Liver (tissue), 7 donors: ENCODE measurements at regions not wholly inside any gene's neighbourhood (a gene's known extent, or its start where the extent isn't known, plus 50 kb on each side); places are given as distances from the start of the nearest gene placed in this dataset.
"Not testable (repeated sequence)": the region's sequence is repeated elsewhere in the genome, so short reads cannot be mapped to it uniquely, and the experiment has no call there.

Experiments
- DNase-seq: peaks from one replicate; pipeline ENCODE4 v3.0.0-alpha.2; 2017; ENCODE audit warnings: low spot score
- H3K27ac ChIP-seq, 2 donors: one replicate each; pipeline ENCODE4 v1.7.0; 2013; ENCODE audit warnings: inconsistent platforms in 2 of 2, low read length in 2 of 2, control low read depth in 1 of 2, low read depth in 1 of 2, mild to moderate bottlenecking in 1 of 2
- H3K27me3 ChIP-seq, 4 donors: one replicate each; pipeline versions ENCODE4 v1.6.1 to v1.7.0; 2013; ENCODE audit warnings: low read length in 3 of 4, inconsistent platforms in 1 of 4, mild to moderate bottlenecking in 1 of 4, moderate library complexity in 1 of 4; ENCODE audit not compliant: control insufficient read depth in 4 of 4, insufficient read depth in 4 of 4
- H3K36me3 ChIP-seq, 4 donors: one replicate each; pipeline versions ENCODE4 v1.6.1 to v1.7.0; 2013; ENCODE audit warnings: low read length in 3 of 4, mild to moderate bottlenecking in 3 of 4, low read depth in 1 of 4, moderate library complexity in 1 of 4; ENCODE audit not compliant: control insufficient read depth in 4 of 4, insufficient read depth in 3 of 4
- H3K4me1 ChIP-seq, 4 donors: one replicate each; pipeline versions ENCODE4 v1.6.1 to v1.7.0; 2013; ENCODE audit warnings: low read length in 3 of 4, mild to moderate bottlenecking in 3 of 4, moderate library complexity in 1 of 4; ENCODE audit not compliant: control insufficient read depth in 4 of 4, insufficient read depth in 4 of 4
- H3K4me3 ChIP-seq, 3 donors: one replicate each; pipeline versions ENCODE4 v1.6.1 to v1.7.0; 2013; ENCODE audit warnings: low read length in 3 of 3, control low read depth in 1 of 3, low read depth in 1 of 3, mild to moderate bottlenecking in 1 of 3
- H3K9ac ChIP-seq, 2 donors: one replicate each; pipeline ENCODE4 v1.7.0; 2013; ENCODE audit warnings: low read length in 2 of 2, mild to moderate bottlenecking in 2 of 2, moderate library complexity in 2 of 2, control low read depth in 1 of 2, low read depth in 1 of 2
- H3K9me3 ChIP-seq, 4 donors: one replicate each; pipeline versions ENCODE4 v1.6.1 to v1.7.0; 2013; ENCODE audit warnings: low read length in 3 of 4; ENCODE audit not compliant: control insufficient read depth in 4 of 4
- EGR1 ChIP-seq, 2 donors: IDR thresholded peaks; 2 replicates each; pipeline ENCODE4 v1.6.1; 2016 to 2018; ENCODE audit warnings: antibody characterized with exemption in 2 of 2, low read depth in 2 of 2
- FOXA1 ChIP-seq: IDR thresholded peaks from 2 replicates; pipeline ENCODE4 v1.6.1; 2016; ENCODE audit warnings: antibody characterized with exemption
- GABPA ChIP-seq, 2 donors: IDR thresholded peaks in 1 of 2; conservative IDR thresholded peaks in 1 of 2; 2 replicates each; pipeline ENCODE4 v1.6.1; 2016; ENCODE audit warnings: antibody characterized with exemption in 2 of 2, mild to moderate bottlenecking in 1 of 2, moderate library complexity in 1 of 2
- HNF4A ChIP-seq, 2 donors: conservative IDR thresholded peaks; 2 replicates each; pipeline ENCODE4 v1.6.1; 2016; ENCODE audit warnings: antibody characterized with exemption in 2 of 2, mild to moderate bottlenecking in 2 of 2
- HNF4G ChIP-seq: IDR thresholded peaks from 2 replicates; pipeline ENCODE4 v1.6.1; 2016; ENCODE audit warnings: antibody characterized with exemption
- JUND ChIP-seq, 2 donors: IDR thresholded peaks; 2 replicates each; pipeline ENCODE4 v1.6.1; 2016; ENCODE audit warnings: antibody characterized with exemption in 2 of 2
- NR2F2 ChIP-seq: IDR thresholded peaks from 2 replicates; pipeline ENCODE4 v1.6.1; 2016; ENCODE audit warnings: antibody characterized with exemption
- RAD21 ChIP-seq, 2 donors: IDR thresholded peaks; 2 replicates each; pipeline ENCODE4 v1.6.1; 2016; ENCODE audit warnings: antibody characterized with exemption in 2 of 2, mild to moderate bottlenecking in 2 of 2
- RXRA ChIP-seq, 2 donors: IDR thresholded peaks; 2 replicates each; pipeline ENCODE4 v1.6.1; 2017 to 2018; ENCODE audit warnings: antibody characterized with exemption in 2 of 2, mild to moderate bottlenecking in 1 of 2
- SP1 ChIP-seq: IDR thresholded peaks from 2 replicates; pipeline ENCODE4 v1.6.1; 2018; ENCODE audit warnings: antibody characterized with exemption, mild to moderate bottlenecking
- TAF1 ChIP-seq: conservative IDR thresholded peaks from 2 replicates; pipeline ENCODE4 v1.6.1; 2016; ENCODE audit warnings: antibody characterized with exemption, mild to moderate bottlenecking
- YY1 ChIP-seq: IDR thresholded peaks from 2 replicates; pipeline ENCODE4 v1.6.1; 2016; ENCODE audit warnings: antibody characterized with exemption, mild to moderate bottlenecking
- WGBS: extraction: QIAGEN DNeasy Blood & Tissue Kit; methylation state at CpG from one replicate; pipeline ENCODE4 v1.1.7; 2013; 5-methylcytosine and 5-hydroxymethylcytosine counted together
- TF ChIP-seq, protein P1 (sequence below): IDR thresholded peaks from 2 replicates; pipeline ENCODE4 v1.6.1; 2016; ENCODE audit warnings: antibody characterized with exemption
- TF ChIP-seq, protein P2 (sequence below): IDR thresholded peaks from 2 replicates; pipeline ENCODE4 v1.6.1; 2016; ENCODE audit warnings: antibody characterized with exemption
- donor health status: healthy.
- donor health status: healthy.
- donor health status: healthy.
- donor health status: healthy.

- DNase-seq = no peak
- TF ChIP-seq RAD21 (IDR thresholded peaks at IDR 0.05) (no peak), SP1 (no peak), RXRA (IDR thresholded peaks at IDR 0.05) (no peak), FOXA1 (no peak), HNF4A (conservative IDR thresholded peaks at IDR 0.05) (no peak), EGR1 (IDR thresholded peaks at IDR 0.05; ENCODE audit: low read depth in 2 of 2) (no peak), YY1 (no peak), GABPA (IDR thresholded peaks at IDR 0.05 in 1 of 2, conservative IDR thresholded peaks at IDR 0.05 in 1 of 2) (no peak), JUND (IDR thresholded peaks at IDR 0.05) (no peak), TAF1 (no peak), HNF4G (no peak), NR2F2 (no peak)
- TF ChIP-seq, protein P1, sequence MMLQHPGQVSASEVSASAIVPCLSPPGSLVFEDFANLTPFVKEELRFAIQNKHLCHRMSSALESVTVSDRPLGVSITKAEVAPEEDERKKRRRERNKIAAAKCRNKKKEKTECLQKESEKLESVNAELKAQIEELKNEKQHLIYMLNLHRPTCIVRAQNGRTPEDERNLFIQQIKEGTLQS = no peak
- TF ChIP-seq, protein P2, sequence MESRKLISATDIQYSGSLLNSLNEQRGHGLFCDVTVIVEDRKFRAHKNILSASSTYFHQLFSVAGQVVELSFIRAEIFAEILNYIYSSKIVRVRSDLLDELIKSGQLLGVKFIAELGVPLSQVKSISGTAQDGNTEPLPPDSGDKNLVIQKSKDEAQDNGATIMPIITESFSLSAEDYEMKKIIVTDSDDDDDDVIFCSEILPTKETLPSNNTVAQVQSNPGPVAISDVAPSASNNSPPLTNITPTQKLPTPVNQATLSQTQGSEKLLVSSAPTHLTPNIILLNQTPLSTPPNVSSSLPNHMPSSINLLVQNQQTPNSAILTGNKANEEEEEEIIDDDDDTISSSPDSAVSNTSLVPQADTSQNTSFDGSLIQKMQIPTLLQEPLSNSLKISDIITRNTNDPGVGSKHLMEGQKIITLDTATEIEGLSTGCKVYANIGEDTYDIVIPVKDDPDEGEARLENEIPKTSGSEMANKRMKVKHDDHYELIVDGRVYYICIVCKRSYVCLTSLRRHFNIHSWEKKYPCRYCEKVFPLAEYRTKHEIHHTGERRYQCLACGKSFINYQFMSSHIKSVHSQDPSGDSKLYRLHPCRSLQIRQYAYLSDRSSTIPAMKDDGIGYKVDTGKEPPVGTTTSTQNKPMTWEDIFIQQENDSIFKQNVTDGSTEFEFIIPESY = no peak
- no peak overlapping the region for H3K27ac ChIP-seq
- 87% methylated on average over 8 of the region's 8 CpGs for WGBS
- no peak overlapping the region for H3K4me3 ChIP-seq
- no peaks in the 10 kb centered on the region for H3K9me3 ChIP-seq
- no peaks in the 10 kb centered on the region for H3K27me3 ChIP-seq
- H3K4me1 ChIP-seq = peaks cover 0 to 5% (median 0%) of the 10 kb centered on the region in 4 donors
- no peaks in the 10 kb centered on the region for H3K36me3 ChIP-seq
- H3K9ac ChIP-seq = no peak overlapping the region
Observed at GRCh38 chr5:120942596-120943350, 478.7 kb downstream of the PRR16 start.

GRCh38 chr5:120949596-120949995 lies 485.5 kb downstream of the PRR16 start:
- H3K27ac ChIP-seq, H3K9ac ChIP-seq, H3K9me3 ChIP-seq, H3K4me3 ChIP-seq, H3K4me1 ChIP-seq, DNase-seq, H3K27me3 ChIP-seq, H3K36me3 ChIP-seq: not testable (repeated sequence)
- WGBS = 71% methylated on average over 4 of the region's 4 CpGs

DNA sequence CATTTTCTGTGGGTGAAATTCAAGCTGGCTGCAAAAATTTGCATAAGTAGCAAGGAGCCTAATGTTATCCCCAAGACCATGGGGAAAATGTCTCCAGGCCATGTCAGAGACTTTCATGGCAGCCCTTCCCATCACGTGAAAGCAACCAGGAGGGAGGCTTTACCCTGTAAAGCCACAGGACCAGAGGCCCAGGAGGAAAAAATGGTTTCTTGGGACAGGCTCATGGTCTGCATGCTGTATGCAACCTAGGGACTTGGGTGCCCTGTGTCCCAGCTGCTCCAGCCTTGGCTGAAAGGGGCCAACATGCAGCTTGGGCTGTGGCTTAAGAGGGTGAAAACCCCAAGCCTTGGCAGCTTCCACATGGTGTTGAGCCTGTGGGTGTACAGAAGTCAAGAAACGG lies 489.3 kb downstream of the PRR16 start:
- not testable (repeated sequence) for H3K4me3 ChIP-seq, DNase-seq, H3K27ac ChIP-seq, H3K9ac ChIP-seq, H3K4me1 ChIP-seq, H3K27me3 ChIP-seq, H3K36me3 ChIP-seq, H3K9me3 ChIP-seq
- WGBS = 76% methylated on average over 2 of the region's 2 CpGs
